ENCODE measurements at regions not wholly inside any gene's neighbourhood (a gene's known extent, or its start where the extent isn't known, plus 50 kb on each side); places are given as distances from the start of the nearest gene placed in this dataset.

DNA sequence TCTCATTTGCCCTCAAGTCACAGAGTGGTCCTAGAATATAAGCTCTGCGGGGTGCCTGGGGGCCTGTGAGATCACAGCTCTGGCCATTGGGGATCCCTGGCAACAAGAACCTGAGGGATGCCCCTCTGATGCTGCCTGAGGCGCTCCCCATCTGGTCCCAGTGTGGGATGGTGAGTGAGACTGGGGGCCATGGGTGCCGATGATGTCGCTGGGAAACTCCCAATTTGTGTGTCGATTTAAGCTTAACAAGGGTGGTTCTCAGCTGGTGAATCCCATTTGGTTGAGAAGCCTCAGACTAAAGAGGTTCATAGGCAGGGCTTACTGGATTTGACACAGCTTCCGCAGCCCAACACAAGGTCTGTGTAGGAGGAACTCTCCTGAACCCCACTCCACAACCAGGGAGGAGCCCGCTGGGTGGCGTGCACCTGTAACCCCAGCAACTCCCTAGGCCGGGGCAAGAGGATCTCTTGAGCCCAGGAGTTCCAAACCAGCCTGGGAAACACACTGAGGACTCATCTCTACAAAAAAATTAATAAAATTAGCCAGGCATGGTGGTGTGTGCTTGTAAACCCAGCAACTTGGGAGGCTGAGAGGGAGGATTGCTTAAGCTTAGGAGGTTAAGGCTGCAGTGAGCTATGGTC, 63.7 kb upstream of the SIAH1 start:
- TF ChIP-seq, protein P1, sequence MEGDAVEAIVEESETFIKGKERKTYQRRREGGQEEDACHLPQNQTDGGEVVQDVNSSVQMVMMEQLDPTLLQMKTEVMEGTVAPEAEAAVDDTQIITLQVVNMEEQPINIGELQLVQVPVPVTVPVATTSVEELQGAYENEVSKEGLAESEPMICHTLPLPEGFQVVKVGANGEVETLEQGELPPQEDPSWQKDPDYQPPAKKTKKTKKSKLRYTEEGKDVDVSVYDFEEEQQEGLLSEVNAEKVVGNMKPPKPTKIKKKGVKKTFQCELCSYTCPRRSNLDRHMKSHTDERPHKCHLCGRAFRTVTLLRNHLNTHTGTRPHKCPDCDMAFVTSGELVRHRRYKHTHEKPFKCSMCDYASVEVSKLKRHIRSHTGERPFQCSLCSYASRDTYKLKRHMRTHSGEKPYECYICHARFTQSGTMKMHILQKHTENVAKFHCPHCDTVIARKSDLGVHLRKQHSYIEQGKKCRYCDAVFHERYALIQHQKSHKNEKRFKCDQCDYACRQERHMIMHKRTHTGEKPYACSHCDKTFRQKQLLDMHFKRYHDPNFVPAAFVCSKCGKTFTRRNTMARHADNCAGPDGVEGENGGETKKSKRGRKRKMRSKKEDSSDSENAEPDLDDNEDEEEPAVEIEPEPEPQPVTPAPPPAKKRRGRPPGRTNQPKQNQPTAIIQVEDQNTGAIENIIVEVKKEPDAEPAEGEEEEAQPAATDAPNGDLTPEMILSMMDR (conservative IDR thresholded peaks at IDR 0.05; ENCODE audit: low read depth, low read length): no peak
- no peak for TF ChIP-seq EZH2 (IDR thresholded peaks at IDR 0.05; ENCODE audit: borderline replicate concordance, low read depth, low read length, poor library complexity, severe bottlenecking)
